Progenitor cell of endocrine pancreas (in vitro differentiated cells): ENCODE measurements at regions not wholly inside any gene's neighbourhood (a gene's known extent, or its start where the extent isn't known, plus 50 kb on each side); places are given as distances from the start of the nearest gene placed in this dataset.

Experiments
- DNase-seq: peaks from one replicate; pipeline ENCODE4 v3.0.0; 2021; ENCODE audit warnings: low spot score; ENCODE audit not compliant: unreplicated experiment
- H3K27ac Mint-ChIP-seq: 2 replicates; pipeline ENCODE4 v1.8.0; 2021; ENCODE audit warnings: mild to moderate bottlenecking, moderate library complexity, mixed read lengths
- H3K27me3 Mint-ChIP-seq: 2 replicates; pipeline ENCODE4 v1.8.0; 2021; ENCODE audit warnings: mixed read lengths
- H3K36me3 Mint-ChIP-seq: 2 replicates; pipeline ENCODE4 v1.8.0; 2022; ENCODE audit warnings: mixed read lengths; ENCODE audit not compliant: insufficient read depth
- H3K4me1 Mint-ChIP-seq: 2 replicates; pipeline ENCODE4 v1.8.0; 2021; ENCODE audit warnings: low read depth, mixed read lengths
- H3K4me3 Mint-ChIP-seq: 2 replicates; pipeline ENCODE4 v1.8.0; 2021; ENCODE audit warnings: low read depth, mild to moderate bottlenecking, moderate library complexity, mixed read lengths
- H3K9me3 Mint-ChIP-seq: 2 replicates; pipeline ENCODE4 v1.8.0; 2021; ENCODE audit warnings: low read depth, mixed read lengths
- CTCF ChIP-seq: fragments of 200-600 bp; sonication (generic); IDR thresholded peaks from one replicate; pipeline ENCODE4 v1.5.0; 2021; ENCODE audit warnings: antibody characterized with exemption, mild to moderate bottlenecking; ENCODE audit not compliant: unreplicated experiment

GRCh38 chr5:2251298-2251697 is 368.6 kb upstream of the IRX4 start:
- no peaks in the 10 kb centered on the region for H3K36me3 Mint-ChIP-seq
- H3K27me3 Mint-ChIP-seq, result peaks cover 51% of the 10 kb centered on the region
- no peak for TF ChIP-seq CTCF
- H3K27ac Mint-ChIP-seq, result no peak overlapping the region
- H3K9me3 Mint-ChIP-seq, result no peaks in the 10 kb centered on the region
- DNase-seq, result no peak
- no peak overlapping the region for H3K4me3 Mint-ChIP-seq
- no peaks in the 10 kb centered on the region for H3K4me1 Mint-ChIP-seq

- no peak overlapping the region for H3K27ac Mint-ChIP-seq
- H3K9me3 Mint-ChIP-seq, result peaks cover 2% of the 10 kb centered on the region
- DNase-seq, result no peak
- no peaks in the 10 kb centered on the region for H3K36me3 Mint-ChIP-seq
- peaks cover 45% of the 10 kb centered on the region for H3K27me3 Mint-ChIP-seq
- H3K4me1 Mint-ChIP-seq, result no peaks in the 10 kb centered on the region
- no peak overlapping the region for H3K4me3 Mint-ChIP-seq
- no peak for TF ChIP-seq CTCF
These were observed 367.7 kb upstream of the IRX4 start for GRCh38 chr5:2250365-2250950.

GRCh38 chr5:2249442-2249841 is 366.7 kb upstream of the IRX4 start:
- peaks cover 3% of the 10 kb centered on the region for H3K9me3 Mint-ChIP-seq
- no peaks in the 10 kb centered on the region for H3K4me1 Mint-ChIP-seq
- H3K36me3 Mint-ChIP-seq, result no peaks in the 10 kb centered on the region
- H3K4me3 Mint-ChIP-seq, result no peak overlapping the region
- H3K27me3 Mint-ChIP-seq, result peaks cover 43% of the 10 kb centered on the region
- no peak for DNase-seq
- no peak overlapping the region for H3K27ac Mint-ChIP-seq
- no peak for TF ChIP-seq CTCF

- Mint-ChIP-seq H3K27ac (no peak overlapping the region), H3K27me3 (peaks cover 44% of the 10 kb centered on the region), H3K4me3 (no peak overlapping the region), H3K36me3 (no peaks in the 10 kb centered on the region), H3K4me1 (no peaks in the 10 kb centered on the region), H3K9me3 (peaks cover 3% of the 10 kb centered on the region)
- no peak for TF ChIP-seq CTCF
- no peak for DNase-seq
These were observed 366.3 kb upstream of the IRX4 start for GRCh38 chr5:2249026-2249425.

GRCh38 chr5:2242539-2242938 is 359.8 kb upstream of the IRX4 start:
- no peaks in the 10 kb centered on the region for H3K4me1 Mint-ChIP-seq
- TF ChIP-seq CTCF, result no peak
- H3K9me3 Mint-ChIP-seq, result peaks cover 3% of the 10 kb centered on the region
- H3K27ac Mint-ChIP-seq, result no peak overlapping the region
- peaks cover 36% of the 10 kb centered on the region for H3K27me3 Mint-ChIP-seq
- H3K36me3 Mint-ChIP-seq, result no peaks in the 10 kb centered on the region
- no peak overlapping the region for H3K4me3 Mint-ChIP-seq
- no peak for DNase-seq
